ENCODE measurements at regions not wholly inside any gene's neighbourhood (a gene's known extent, or its start where the extent isn't known, plus 50 kb on each side); places are given as distances from the start of the nearest gene placed in this dataset.
"Not testable (repeated sequence)": the region's sequence is repeated elsewhere in the genome, so short reads cannot be mapped to it uniquely, and the experiment has no call there.

DNA sequence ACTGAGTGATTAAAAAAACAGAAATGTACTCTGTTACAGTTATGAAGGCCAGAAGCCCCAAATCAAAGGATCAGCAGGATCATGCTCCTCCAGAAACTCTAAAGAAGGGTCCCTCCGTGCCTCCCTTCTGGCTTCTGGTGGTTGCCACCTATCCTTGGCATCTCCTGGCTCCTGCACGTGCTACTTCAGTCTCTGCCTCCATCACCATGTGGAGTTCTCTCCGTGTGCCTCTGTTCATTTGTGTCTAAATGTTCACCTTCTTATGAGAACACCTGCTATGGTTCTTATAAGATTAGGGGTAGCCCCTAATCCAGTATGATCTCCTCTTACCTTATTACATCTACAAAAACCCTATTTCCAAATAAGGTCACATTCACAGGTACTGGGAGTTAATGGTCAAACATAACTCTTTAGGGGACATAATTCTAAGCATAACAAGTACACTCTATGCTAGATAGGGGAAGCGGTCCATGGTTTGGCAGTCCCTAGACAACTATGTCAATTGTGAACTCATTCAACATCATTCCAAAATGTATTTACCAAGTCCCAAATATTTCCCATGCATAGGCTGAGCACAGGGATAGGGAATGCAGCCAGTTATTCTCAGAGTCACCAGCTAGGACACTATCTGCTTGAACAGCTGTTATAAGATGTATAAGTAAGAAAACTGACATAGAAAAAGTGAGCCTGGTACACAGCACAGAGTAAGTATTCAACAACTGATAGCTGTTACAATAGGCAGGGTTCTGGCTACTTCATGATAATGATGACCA, 295.5 kb upstream of the BOD1L1 start:
- H3K9me3 ChIP-seq, result no peaks in the 10 kb centered on the region
- no peaks in the 10 kb centered on the region for H3K27me3 ChIP-seq
- TF ChIP-seq, protein P1, sequence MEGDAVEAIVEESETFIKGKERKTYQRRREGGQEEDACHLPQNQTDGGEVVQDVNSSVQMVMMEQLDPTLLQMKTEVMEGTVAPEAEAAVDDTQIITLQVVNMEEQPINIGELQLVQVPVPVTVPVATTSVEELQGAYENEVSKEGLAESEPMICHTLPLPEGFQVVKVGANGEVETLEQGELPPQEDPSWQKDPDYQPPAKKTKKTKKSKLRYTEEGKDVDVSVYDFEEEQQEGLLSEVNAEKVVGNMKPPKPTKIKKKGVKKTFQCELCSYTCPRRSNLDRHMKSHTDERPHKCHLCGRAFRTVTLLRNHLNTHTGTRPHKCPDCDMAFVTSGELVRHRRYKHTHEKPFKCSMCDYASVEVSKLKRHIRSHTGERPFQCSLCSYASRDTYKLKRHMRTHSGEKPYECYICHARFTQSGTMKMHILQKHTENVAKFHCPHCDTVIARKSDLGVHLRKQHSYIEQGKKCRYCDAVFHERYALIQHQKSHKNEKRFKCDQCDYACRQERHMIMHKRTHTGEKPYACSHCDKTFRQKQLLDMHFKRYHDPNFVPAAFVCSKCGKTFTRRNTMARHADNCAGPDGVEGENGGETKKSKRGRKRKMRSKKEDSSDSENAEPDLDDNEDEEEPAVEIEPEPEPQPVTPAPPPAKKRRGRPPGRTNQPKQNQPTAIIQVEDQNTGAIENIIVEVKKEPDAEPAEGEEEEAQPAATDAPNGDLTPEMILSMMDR (IDR thresholded peaks at IDR 0.05), result no peak
- TF ChIP-seq EP300 (IDR thresholded peaks at IDR 0.05) (no peak), POLR2A (IDR thresholded peaks at IDR 0.05) (no peak), POLR2AphosphoS5 (IDR thresholded peaks at IDR 0.05) (no peak)
- H3K4me3 ChIP-seq, result no peak overlapping the region
- DNase-seq (no peak), ATAC-seq (ENCODE audit: low FRiP score in 2 of 2) (no peak)
- no peaks in the 10 kb centered on the region for H3K4me1 ChIP-seq
- no peak overlapping the region for H3K27ac ChIP-seq
- WGBS, 2 donors, result 44 to 57% methylated on average over 4 of the region's 4 CpGs
- H3K36me3 ChIP-seq, result no peaks in the 10 kb centered on the region

DNA sequence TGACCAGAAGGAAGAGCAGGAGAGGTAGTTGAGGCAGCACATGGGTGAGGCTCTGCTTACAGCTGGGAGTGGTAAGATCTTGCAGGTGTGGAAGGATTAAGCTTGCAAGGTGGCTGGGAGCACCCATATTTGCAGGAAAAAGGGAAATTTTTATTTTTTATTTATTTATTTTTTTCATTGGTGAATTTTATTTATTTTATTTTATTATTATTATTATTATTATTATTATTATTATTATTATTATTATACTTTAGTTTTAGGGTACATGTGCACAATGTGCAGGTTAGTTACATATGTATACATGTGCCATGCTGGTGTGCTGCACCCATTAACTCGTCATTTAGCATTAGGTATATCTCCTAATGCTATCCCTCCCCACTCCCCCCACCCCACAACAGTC, 297.4 kb upstream of the BOD1L1 start:
- not testable (repeated sequence) for H3K36me3 ChIP-seq; H3K27ac ChIP-seq; DNase-seq; H3K4me1 ChIP-seq; H3K4me3 ChIP-seq; H3K27me3 ChIP-seq; ATAC-seq (ENCODE audit: low FRiP score in 2 of 2); H3K9me3 ChIP-seq
- 50 to 84% methylated on average over 1 of the region's 1 CpG for WGBS, 2 donors

DNA sequence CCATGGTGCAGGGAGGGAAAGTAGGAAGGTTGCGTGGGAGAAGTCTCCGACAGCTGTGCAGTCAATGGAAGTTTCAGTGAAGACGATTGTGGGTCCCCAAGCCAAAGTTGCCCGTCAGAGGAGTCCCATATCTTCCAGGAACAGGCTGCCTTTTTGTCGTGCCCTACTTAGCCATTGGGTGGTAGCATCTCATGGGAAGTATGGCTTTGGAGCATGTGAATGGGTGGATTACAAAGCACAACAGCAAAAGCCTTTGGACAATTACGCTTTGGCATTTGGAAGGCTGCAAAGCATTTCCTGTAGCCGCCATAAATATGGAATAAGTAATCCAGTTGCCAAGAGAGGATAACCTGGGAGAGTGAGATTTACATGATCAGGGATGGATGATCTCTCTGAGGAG, 300.7 kb upstream of the BOD1L1 start:
- Histone ChIP-seq H3K27ac (no peak overlapping the region), H3K9me3 (no peaks in the 10 kb centered on the region), H3K27me3 (no peaks in the 10 kb centered on the region), H3K4me3 (no peak overlapping the region), H3K4me1 (no peaks in the 10 kb centered on the region), H3K36me3 (no peaks in the 10 kb centered on the region)
- TF ChIP-seq POLR2A (IDR thresholded peaks at IDR 0.05) (no peak), POLR2AphosphoS5 (IDR thresholded peaks at IDR 0.05) (no peak), EP300 (IDR thresholded peaks at IDR 0.05) (no peak)
- TF ChIP-seq, protein P1 (IDR thresholded peaks at IDR 0.05), result no peak
- ATAC-seq (ENCODE audit: low FRiP score in 2 of 2) (no peak), DNase-seq (no peak)
- 82 to 84% methylated on average over 5 to 7 of the region's 7 CpGs for WGBS, 2 donors

DNA sequence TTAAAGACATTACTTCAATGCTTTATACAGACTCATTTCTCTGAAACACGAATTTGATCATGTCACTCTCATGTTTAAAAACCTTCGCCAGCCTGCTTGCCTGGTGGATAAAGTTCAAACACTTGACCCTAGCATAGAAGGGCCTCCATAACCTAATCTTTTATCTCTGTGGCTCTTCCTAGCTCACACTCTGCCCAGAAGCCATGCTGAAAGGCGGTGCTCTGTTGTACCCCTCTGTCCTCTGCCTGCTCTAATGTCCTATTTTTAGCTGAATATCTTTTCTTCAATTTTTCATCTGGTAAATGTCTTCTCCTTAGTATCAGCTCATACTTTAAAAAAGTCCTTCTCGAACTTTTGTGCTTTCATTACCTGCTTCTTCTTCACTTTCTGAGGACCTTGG, 302.6 kb upstream of the BOD1L1 start:
- no peaks in the 10 kb centered on the region for H3K4me1 ChIP-seq
- H3K27ac ChIP-seq, result no peak overlapping the region
- H3K27me3 ChIP-seq, result no peaks in the 10 kb centered on the region
- ATAC-seq (ENCODE audit: low FRiP score in 2 of 2), result no peak
- WGBS, 2 donors, result 79 to 90% methylated on average over 4 of the region's 4 CpGs
- H3K4me3 ChIP-seq, result no peak overlapping the region
- no peaks in the 10 kb centered on the region for H3K9me3 ChIP-seq
- no peaks in the 10 kb centered on the region for H3K36me3 ChIP-seq
- TF ChIP-seq POLR2AphosphoS5 (IDR thresholded peaks at IDR 0.05), result no peak
- no peak for TF ChIP-seq POLR2A (IDR thresholded peaks at IDR 0.05)
- no peak for TF ChIP-seq EP300 (IDR thresholded peaks at IDR 0.05)
- TF ChIP-seq, protein P1 (IDR thresholded peaks at IDR 0.05), result no peak
- no peak for DNase-seq

DNA sequence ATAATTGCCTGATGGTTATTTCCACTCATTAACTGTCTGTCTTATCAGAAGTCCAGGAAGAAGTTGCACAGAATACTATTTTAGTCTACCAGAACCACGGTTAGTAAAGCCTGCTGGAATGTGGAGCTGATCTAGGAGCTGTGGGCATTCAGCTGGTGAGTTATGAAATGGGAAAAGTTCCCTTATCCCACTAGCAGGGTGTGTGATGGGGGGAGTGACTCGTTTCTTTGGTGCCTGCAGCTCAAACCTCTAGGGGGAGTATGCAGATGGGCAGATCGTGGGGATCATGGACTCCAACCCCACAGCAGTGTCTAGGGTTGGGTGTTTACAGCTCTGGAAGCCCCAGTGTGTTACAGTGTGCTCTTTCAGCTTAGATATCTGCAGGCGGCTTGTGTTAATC, 305.7 kb upstream of the BOD1L1 start:
- Histone ChIP-seq H3K9me3 (no peaks in the 10 kb centered on the region), H3K4me1 (no peaks in the 10 kb centered on the region), H3K27me3 (no peaks in the 10 kb centered on the region), H3K4me3 (no peak overlapping the region), H3K36me3 (no peaks in the 10 kb centered on the region), H3K27ac (no peak overlapping the region)
- DNase-seq, result no peak
- TF ChIP-seq POLR2AphosphoS5 (IDR thresholded peaks at IDR 0.05) (no peak), EP300 (IDR thresholded peaks at IDR 0.05) (no peak), POLR2A (IDR thresholded peaks at IDR 0.05) (no peak)
- TF ChIP-seq, protein P1 (IDR thresholded peaks at IDR 0.05), result no peak
- 78 to 81% methylated on average over 4 of the region's 4 CpGs for WGBS, 2 donors
- ATAC-seq (ENCODE audit: low FRiP score in 2 of 2), result no peak
